ENCODE measurements at regions not wholly inside any gene's neighbourhood (a gene's known extent, or its start where the extent isn't known, plus 50 kb on each side); places are given as distances from the start of the nearest gene placed in this dataset.

DNA sequence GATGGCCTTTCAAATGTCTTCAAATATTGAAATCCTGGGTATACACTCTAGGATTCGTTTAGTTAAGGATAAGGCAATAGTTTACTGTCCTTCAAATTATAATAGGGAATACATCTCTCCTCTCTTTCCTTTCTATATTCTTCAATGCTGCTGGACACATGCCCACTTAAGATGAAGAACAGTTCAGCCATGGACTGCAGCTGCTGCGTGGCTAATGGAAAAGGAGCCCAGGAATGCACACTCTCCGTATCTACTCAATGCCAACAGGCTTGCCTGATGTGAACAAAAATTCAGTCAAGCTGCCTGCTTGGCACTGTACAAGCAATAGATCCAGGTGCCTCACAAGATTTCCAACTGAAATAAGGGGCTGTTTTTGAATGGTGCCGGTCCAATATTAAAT lies 321.2 kb upstream of the LYPLAL1 start:
- intact Hi-C loops (cut with micrococcal nuclease), result no loop called here

DNA sequence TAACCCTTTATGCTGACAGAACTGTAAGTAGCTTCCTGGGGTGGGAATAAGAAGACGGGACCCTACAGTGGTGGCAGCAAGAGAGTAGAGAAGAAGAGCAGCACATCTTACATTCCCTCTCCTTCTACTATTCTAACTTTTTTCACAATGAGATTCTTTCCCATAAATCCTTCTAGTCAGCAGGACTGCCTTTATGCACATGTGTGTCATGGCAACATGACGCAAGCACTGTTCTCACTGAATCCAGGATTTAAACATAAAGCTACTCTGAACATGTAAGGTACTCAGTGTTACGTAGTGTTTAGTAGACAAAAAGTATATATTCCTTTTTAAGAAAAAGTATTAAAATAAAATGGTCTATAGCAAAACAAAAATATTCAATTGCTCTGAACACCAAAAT lies 309.7 kb upstream of the LYPLAL1 start:
- intact Hi-C loops (cut with micrococcal nuclease), result no loop called here

- intact Hi-C loops (cut with micrococcal nuclease), result no loop called here
These were observed 308.1 kb upstream of the LYPLAL1 start for GRCh38 chr1:218865591-218865990.

DNA sequence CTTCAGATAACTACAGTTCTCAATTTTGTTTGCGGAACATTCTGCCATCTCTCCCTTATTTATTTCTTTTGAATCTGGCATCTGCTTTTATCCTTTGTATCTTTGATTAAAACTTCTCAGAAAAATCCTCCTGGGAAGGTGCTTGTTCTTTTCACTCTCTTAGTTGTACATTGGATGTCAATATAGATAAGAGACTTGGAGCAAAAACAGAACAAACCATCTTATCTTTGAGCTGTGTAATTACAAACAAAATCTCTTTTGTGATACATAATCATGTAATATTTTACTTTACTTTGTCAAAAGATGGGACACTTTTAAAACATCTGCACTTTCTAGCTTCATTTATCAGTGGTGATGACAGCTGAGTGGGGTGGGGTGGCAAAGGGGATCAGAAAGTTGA lies 307.2 kb upstream of the LYPLAL1 start:
- intact Hi-C loops (cut with micrococcal nuclease), result no loop called here

- intact Hi-C loops (cut with micrococcal nuclease), result no loop called here
These were observed 306.6 kb upstream of the LYPLAL1 start for GRCh38 chr1:218867066-218867465.

DNA sequence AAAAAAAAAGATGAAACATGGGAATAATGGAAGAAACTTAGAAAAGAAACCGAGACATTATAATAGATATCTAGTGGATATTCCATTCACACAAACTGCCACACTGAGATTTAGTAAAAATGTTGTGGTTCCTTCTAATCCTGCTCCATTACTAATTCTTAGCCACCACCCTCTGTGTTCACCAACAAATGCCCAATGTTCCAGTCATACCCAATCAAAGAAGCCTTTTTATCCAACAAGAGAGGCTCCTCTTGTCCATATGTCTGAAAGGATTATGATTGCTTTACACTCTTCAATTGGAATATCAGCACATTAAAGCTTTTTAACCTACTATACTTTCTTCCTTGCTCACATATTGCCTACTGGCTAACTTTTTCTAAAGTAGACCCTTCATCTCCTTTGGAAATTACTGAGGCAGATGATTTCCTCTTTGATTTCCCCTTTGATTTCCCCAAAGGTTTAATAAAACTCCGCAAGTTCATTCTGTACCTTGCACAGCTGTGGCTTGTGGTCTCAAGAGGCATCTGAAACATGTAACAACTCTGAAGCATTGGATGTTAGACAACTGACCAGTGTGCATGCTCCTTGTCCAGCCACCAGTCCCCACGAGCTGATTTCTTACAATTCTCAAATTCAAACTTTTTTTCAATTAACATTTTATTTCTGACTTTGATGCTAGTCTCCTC lies 305.6 kb upstream of the LYPLAL1 start:
- intact Hi-C loops (cut with micrococcal nuclease), result no loop called here

GRCh38 chr1:218869276-218869675 lies 304.4 kb upstream of the LYPLAL1 start:
- intact Hi-C loops (cut with micrococcal nuclease), result no loop called here

- intact Hi-C loops (cut with micrococcal nuclease), result no loop called here
These were observed 301.7 kb upstream of the LYPLAL1 start for GRCh38 chr1:218872026-218872425.

DNA sequence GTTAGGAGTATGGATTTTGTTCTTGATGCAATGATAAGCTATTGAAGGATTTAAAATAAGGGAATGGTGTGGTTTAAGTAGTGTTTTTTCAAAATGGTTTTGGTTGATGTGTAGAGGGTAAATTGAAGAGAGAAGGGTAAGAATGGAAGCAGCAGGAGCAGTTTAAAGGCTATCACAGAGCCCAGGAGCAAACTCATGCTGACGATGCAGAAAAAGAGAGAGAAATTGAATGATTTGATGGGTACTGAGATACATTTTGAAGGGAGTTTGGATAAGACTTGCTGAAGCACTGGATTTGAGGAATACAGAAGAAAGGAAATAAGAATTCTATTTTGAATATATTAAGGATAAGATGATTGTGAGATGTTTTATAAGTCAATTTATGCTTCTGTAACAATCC lies 300.8 kb upstream of the LYPLAL1 start:
- intact Hi-C loops (cut with micrococcal nuclease), result no loop called here

DNA sequence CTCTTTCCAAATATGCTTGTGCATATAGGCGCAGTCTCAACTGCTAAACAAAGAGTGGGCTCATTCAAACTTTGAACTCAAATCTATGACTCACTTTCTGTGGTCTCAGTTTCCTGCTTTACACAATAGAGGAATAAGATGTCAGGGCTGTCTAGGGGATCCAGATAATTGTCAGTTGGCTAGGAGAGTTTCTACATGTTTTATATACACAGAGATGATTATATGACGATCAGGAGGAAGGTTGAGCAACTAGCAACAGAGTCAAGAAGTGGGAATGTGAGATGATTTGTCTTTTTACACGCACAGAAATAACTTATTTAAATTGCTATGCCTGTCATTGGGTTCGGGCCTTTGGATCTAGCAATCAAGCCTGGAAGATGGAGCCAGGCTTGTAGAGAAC lies 299.4 kb upstream of the LYPLAL1 start:
- intact Hi-C loops (cut with micrococcal nuclease), result no loop called here

DNA sequence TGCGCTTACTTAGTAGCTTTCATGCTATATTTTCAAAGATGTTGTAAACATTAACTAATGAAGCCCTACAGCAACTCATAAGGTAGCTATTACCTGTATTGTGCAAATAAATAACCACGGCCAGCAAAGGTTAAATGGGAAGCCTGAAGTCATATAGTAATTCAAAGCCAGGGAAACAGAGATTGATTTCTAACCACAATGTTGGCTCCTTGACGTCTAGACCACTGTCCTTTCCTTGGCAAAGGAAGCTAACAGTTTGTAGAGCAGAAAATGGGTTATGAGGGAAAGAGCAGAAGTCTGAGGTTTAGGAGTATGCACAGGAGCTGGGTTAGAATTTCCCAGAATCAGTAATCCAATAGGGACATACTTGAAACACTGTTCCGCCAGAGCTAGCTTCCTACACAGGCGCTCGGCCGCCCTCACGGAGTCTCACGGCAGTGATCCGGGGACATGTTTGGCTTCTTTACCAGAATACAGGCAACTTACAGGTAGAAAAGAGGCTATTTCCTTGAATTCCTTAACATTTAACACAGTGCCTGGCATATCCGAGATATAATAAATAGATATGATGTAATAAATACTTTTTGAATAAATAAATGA lies 298.8 kb upstream of the LYPLAL1 start:
- intact Hi-C loops (cut with micrococcal nuclease), result no loop called here

GRCh38 chr1:218878369-218878768 lies 295.3 kb upstream of the LYPLAL1 start:
- intact Hi-C loops (cut with micrococcal nuclease), result no loop called here

GRCh38 chr1:218880484-218881060 lies 293.1 kb upstream of the LYPLAL1 start:
- intact Hi-C loops (cut with micrococcal nuclease), result no loop called here

DNA sequence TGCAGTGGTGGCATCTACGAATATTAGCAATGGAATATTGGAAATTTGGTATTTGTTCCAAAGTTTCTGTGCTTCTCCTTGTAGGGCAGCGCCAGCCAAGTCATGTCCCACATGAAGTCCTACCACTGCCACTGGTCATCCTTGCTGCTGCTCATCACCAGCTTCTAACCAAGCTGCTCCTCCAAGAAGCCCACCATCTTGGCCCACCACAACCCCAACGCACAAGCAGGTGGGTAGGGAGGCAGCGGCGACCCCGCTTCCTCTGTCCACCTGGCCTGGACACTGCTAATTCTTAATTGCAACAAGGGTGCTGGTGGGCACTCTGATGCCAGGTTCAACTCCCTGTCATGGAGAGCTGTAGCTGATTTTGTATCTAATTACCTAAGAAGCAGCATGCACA lies 291.2 kb upstream of the LYPLAL1 start:
- intact Hi-C loops (cut with micrococcal nuclease), result no loop called here

DNA sequence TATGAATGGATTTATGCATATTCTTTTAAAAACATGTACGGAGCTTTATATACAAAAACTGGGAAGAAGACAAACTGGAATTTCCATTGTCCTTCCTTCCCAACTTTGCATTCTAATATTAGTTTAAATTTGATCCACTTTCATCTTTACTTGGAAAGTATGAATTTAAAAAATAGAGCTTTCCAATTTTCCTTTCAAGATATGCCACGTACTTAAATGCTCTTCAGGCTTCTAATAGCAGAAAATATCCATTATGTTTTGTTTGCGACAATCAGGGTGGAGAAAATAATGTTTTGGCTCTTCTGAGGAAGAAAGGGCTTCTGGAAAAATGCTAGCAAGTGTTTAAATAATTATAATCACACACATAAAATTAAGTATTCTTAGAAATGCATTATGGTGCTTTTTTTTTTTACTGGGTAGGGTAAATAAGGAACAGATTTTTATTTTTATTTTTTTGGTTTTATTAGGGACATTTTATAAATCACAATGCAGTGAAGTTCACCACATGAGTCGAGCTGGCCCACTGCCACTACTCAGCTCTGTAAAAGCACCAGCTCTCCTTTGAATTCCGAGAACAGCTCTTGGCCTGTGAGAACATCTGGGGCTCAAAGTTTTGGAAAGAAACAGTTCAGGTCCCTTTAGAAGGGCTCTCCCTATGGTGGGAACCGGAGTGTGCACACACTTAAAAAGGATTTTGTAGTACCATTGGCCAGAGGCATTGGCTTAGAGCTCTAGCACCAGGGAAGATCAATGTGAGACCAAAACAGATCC lies 287.4 kb upstream of the LYPLAL1 start:
- intact Hi-C loops (cut with micrococcal nuclease), result no loop called here

DNA sequence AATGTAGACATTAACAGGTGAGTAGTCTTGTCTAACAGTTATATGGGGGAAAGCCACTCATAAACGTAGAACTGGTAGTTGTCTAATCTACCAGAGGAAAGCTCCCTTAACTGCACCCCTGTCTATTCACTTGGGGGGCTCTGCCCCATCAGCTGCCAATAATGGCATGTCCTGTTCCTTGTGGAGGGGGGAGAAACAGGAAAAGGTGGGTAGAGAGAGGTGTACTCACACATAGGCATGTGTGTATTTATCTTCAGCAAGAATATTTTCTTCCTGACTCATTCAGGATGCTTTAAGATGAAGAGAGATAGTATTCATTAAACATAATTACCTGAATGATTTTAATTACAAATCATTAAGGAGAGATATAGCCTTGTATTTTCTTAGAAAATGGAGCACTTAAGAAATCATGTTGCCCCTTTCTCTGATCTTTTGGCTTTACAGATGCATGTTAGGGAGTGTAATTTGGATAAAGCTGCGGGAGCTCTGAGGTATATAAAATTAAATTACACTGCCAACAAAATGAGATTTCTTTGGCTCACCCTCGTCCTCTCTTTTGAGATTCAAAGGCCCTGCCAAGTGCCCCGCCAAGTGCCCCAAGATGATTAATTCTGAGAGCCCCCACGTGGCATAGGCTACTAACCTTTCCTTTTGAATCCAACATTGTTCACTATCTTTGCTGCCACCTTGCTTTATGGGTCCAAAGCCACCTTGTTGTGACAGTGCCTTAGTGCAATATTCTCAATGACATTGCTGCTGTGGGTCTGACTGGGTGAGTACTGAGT lies 286.3 kb upstream of the LYPLAL1 start:
- intact Hi-C loops (cut with micrococcal nuclease), result no loop called here

DNA sequence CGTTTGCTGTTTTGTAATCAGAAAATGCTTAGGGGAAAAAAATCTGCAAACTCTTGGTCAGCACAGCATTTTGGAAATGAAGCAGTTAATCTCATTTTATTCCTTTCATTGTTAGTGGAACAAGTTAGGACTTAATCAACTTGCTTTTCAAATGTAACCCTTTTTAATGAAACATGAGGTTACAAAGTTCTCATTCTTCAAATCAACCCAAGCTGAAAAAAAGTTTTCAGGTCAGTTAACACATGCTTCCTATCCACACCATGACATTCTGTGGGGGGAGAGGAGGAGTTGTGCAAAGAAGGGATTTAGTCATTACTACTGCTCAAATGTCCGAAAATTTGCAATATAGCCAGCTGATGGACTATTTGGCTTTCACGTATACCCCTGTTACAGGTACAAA lies 283.2 kb upstream of the LYPLAL1 start:
- intact Hi-C loops (cut with micrococcal nuclease), result no loop called here

DNA sequence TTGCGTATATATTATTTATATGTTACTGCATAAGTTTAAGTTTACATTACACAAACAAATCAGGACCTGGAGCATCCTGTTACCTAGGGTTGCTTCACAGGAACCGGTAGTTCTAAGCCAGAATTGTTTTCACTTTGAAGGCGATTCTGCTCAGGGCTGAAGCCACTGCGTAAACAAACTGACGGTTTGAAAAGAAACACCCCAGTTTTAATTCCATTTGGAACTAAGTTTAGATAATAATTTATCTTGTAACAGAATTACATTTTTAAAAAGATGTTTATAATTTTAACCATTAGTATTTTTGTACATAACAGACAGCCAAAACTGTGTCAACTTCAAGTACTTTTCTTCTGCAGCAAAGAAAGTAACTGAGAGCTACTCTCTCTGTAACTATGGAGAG lies 282.1 kb upstream of the LYPLAL1 start:
- intact Hi-C loops (cut with micrococcal nuclease), result no loop called here

- intact Hi-C loops (cut with micrococcal nuclease), result no loop called here
These were observed 278.6 kb upstream of the LYPLAL1 start for GRCh38 chr1:218895064-218895587.

DNA sequence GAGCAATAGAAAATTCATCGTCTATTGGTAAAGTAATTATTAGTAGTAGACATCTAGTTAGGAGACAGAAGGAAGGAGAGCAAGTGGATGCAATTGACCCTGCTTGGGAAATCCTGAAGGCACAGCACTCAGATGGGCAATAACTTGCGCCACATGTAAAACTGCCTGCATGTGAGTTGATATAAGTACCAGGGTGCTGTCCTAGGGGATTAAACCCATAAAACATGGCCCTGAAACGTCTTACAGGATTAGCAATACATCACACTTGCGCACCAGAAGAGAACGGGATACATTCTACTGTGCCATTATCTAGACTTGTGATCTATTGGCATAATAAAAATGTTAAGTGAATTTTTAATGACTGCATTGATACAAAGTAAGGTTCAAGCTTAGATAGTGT lies 277.5 kb upstream of the LYPLAL1 start:
- intact Hi-C loops (cut with micrococcal nuclease), result no loop called here

DNA sequence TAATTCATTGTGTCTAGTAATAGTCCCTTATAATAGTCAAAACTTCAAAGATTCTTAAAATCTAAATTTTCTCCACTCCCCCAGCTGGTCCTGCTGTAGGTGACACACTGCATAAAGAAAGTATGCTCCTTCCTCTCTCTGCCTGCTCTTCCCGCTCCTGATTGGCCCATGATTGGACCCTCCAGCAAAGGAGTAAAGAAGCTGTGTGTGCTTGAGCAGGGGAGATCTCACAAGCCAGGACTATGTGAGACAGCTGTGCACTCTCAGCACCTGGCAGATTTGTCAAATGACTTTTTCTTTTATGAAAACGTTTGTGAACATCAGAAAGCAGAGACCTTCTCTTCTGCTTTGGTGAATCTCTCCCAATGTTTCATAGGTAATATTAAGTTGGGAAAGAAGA lies 274.8 kb upstream of the LYPLAL1 start:
- intact Hi-C loops (cut with micrococcal nuclease), result no loop called here
